ENCODE measurements at regions not wholly inside any gene's neighbourhood (a gene's known extent, or its start where the extent isn't known, plus 50 kb on each side); places are given as distances from the start of the nearest gene placed in this dataset.

GRCh38 chr17:69876757-69877156 lies 198.3 kb upstream of the KCNJ16 start:
- no peak for TF ChIP-seq CTCF (IDR thresholded peaks at IDR 0.05; ENCODE audit: insufficient read depth, low read length, missing control alignments)
- H3K4me3 ChIP-seq (ENCODE audit: low read depth, low read length), result no peak overlapping the region
- ChIA-PET CTCF (no interaction called here), POLR2A (no interaction called here)
- no peak for DNase-seq (ENCODE audit: low read depth, low spot score)

- CTCF ChIA-PET, result no interaction called here
- no peak for DNase-seq (ENCODE audit: low read depth, low spot score)
- TF ChIP-seq CTCF (IDR thresholded peaks at IDR 0.05; ENCODE audit: insufficient read depth, low read length, missing control alignments), result no peak
- no peak overlapping the region for H3K4me3 ChIP-seq (ENCODE audit: low read depth, low read length)
- POLR2A ChIA-PET, result no interaction called here
Measured at GRCh38 chr17:69878661-69879060, 196.4 kb upstream of the KCNJ16 start.

- TF ChIP-seq CTCF (IDR thresholded peaks at IDR 0.05; ENCODE audit: insufficient read depth, low read length, missing control alignments), result no peak
- H3K4me3 ChIP-seq (ENCODE audit: low read depth, low read length), result no peak overlapping the region
- CTCF ChIA-PET, result no interaction called here
- POLR2A ChIA-PET, result no interaction called here
- no peak for DNase-seq (ENCODE audit: low read depth, low spot score)
Measured at GRCh38 chr17:69879576-69879975, 195.4 kb upstream of the KCNJ16 start.

GRCh38 chr17:69880591-69881112 lies 194.4 kb upstream of the KCNJ16 start:
- H3K4me3 ChIP-seq (ENCODE audit: low read depth, low read length), result no peak overlapping the region
- TF ChIP-seq CTCF (IDR thresholded peaks at IDR 0.05; ENCODE audit: insufficient read depth, low read length, missing control alignments), result no peak
- DNase-seq (ENCODE audit: low read depth, low spot score), result no peak
- ChIA-PET CTCF (no interaction called here), POLR2A (no interaction called here)

GRCh38 chr17:69882281-69882680 lies 192.7 kb upstream of the KCNJ16 start:
- DNase-seq (ENCODE audit: low read depth, low spot score), result no peak
- ChIA-PET CTCF (interaction anchor here (0.9 kb wide), 1 partner anchor 8 kb away, joined by 3 read pairs; no protein-coding TSS in a partner anchor), POLR2A (no interaction called here)
- TF ChIP-seq CTCF (IDR thresholded peaks at IDR 0.05; ENCODE audit: insufficient read depth, low read length, missing control alignments), result no peak
- H3K4me3 ChIP-seq (ENCODE audit: low read depth, low read length), result no peak overlapping the region

GRCh38 chr17:69883120-69883519 lies 191.9 kb upstream of the KCNJ16 start:
- DNase-seq (ENCODE audit: low read depth, low spot score), result no peak
- H3K4me3 ChIP-seq (ENCODE audit: low read depth, low read length), result no peak overlapping the region
- CTCF ChIA-PET, result no interaction called here
- TF ChIP-seq CTCF (IDR thresholded peaks at IDR 0.05; ENCODE audit: insufficient read depth, low read length, missing control alignments), result no peak
- POLR2A ChIA-PET, result no interaction called here

Data from AG04449 (cell line).